ENCODE measurements at regions not wholly inside any gene's neighbourhood (a gene's known extent, or its start where the extent isn't known, plus 50 kb on each side); places are given as distances from the start of the nearest gene placed in this dataset.
"Not testable (repeated sequence)": the region's sequence is repeated elsewhere in the genome, so short reads cannot be mapped to it uniquely, and the experiment has no call there.

DNA sequence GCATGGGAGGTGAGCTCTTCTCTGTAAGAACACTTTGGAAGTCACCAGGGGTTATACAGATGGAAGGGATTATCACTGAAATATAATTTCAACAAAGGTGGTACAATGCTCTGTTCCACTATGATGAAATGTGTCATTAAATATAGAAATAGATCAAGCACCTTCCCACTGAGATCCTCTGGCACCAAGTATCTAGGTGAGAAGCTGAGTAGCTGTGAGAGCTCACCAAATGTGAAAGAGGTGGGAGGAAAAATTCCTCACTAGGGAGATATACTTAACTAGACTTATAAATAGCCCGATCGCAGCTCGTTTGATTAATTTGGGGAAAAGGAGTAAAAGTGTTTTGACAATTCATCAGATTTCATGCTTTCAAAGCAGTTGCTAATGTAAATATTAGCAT is 247.6 kb downstream of the SMAD2 start:
- no peaks in the 10 kb centered on the region for H3K4me1 ChIP-seq (ENCODE audit: control insufficient read depth, insufficient read depth, low read length)
- no peaks in the 10 kb centered on the region for H3K9me3 ChIP-seq (ENCODE audit: control insufficient read depth, low read depth, low read length)
- DNase-seq = no peak
- no peaks in the 10 kb centered on the region for H3K36me3 ChIP-seq (ENCODE audit: control insufficient read depth, insufficient read depth, low read length)
- H3K27ac ChIP-seq (ENCODE audit: low read length) = no peak overlapping the region
- WGBS (ENCODE audit: insufficient coverage, low lambda C conversion rate) = 59% methylated on average over 3 of the region's 3 CpGs
- H3K4me3 ChIP-seq (ENCODE audit: low read length) = no peak overlapping the region
- no peaks in the 10 kb centered on the region for H3K27me3 ChIP-seq (ENCODE audit: control insufficient read depth, insufficient read depth, low read length)

DNA sequence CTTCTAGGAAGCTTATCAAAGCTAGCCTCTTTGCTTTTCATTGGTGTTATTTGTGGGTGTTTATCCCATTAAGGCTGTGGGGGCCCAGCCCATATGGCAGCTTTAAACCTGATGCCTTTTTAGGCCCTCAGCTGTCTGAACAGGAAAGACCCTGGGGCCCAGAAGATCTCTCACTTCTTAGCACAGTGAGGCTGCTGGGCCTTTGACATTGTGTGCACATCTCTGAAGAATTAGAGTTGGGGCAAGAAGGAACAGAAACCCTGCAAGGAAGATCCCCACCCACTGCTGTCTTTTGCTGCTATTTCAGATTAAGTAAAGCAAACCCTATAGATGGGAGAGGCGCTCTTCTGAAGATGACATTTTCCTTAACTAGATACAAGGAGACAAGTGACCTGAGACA is 250.0 kb downstream of the SMAD2 start:
- Histone ChIP-seq H3K4me3 (ENCODE audit: low read length) (no peak overlapping the region), H3K36me3 (ENCODE audit: control insufficient read depth, insufficient read depth, low read length) (no peaks in the 10 kb centered on the region), H3K4me1 (ENCODE audit: control insufficient read depth, insufficient read depth, low read length) (no peaks in the 10 kb centered on the region), H3K27ac (ENCODE audit: low read length) (no peak overlapping the region), H3K27me3 (ENCODE audit: control insufficient read depth, insufficient read depth, low read length) (no peaks in the 10 kb centered on the region), H3K9me3 (ENCODE audit: control insufficient read depth, low read depth, low read length) (no peaks in the 10 kb centered on the region)
- no CpG with 5 or more reads among the region's 1 CpG for WGBS (ENCODE audit: insufficient coverage, low lambda C conversion rate)
- DNase-seq = no peak

DNA sequence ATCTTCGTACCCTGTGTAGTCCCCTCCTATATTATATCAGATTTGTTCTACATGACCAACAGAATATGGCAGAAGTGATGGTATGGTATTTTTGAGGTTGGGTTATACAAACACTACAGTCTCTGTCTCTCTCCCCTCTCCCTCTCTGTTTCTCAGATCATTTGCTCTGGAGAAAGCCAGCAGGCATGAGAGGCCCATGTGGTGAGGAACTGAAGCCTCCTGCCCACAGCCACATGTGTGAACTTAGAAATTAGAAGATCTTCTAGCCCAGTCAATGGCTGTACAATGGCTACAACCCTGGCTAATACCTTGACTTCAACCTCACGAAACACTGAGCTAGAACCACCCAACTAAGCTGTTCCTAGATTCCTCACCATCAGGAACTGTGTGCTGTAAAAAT is 250.6 kb downstream of the SMAD2 start:
- Histone ChIP-seq H3K4me3 (ENCODE audit: low read length) (no peak overlapping the region), H3K27me3 (ENCODE audit: control insufficient read depth, insufficient read depth, low read length) (no peaks in the 10 kb centered on the region), H3K4me1 (ENCODE audit: control insufficient read depth, insufficient read depth, low read length) (no peaks in the 10 kb centered on the region), H3K27ac (ENCODE audit: low read length) (no peak overlapping the region), H3K9me3 (ENCODE audit: control insufficient read depth, low read depth, low read length) (no peaks in the 10 kb centered on the region), H3K36me3 (ENCODE audit: control insufficient read depth, insufficient read depth, low read length) (no peaks in the 10 kb centered on the region)
- DNase-seq = no peak
- 100% methylated on average over 1 of the region's 2 CpGs for WGBS (ENCODE audit: insufficient coverage, low lambda C conversion rate)

DNA sequence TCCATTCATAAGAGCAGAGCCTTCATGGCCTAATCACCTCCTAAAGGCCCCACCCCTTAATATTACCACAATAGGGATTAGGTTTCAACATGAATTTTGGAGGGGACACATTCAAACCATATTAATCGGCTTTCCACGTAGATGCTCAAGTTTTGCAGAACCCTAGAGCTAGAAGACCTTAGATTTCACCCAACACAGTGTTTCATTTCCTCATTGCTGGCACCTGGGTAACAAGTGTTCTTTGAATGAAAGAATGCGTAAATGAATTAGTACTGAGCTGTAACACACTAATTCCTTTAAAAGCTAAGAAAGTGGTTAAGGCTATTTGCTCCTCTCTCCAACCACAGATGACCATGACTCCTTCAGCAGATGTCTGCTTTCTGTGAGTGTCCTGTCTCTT is 252.5 kb downstream of the SMAD2 start:
- peaks cover 7% of the 10 kb centered on the region for H3K27me3 ChIP-seq (ENCODE audit: control insufficient read depth, insufficient read depth, low read length)
- WGBS (ENCODE audit: insufficient coverage, low lambda C conversion rate) = no CpG with 5 or more reads among the region's 3 CpGs
- no peaks in the 10 kb centered on the region for H3K36me3 ChIP-seq (ENCODE audit: control insufficient read depth, insufficient read depth, low read length)
- no peak overlapping the region for H3K4me3 ChIP-seq (ENCODE audit: low read length)
- no peak for DNase-seq
- no peaks in the 10 kb centered on the region for H3K4me1 ChIP-seq (ENCODE audit: control insufficient read depth, insufficient read depth, low read length)
- no peaks in the 10 kb centered on the region for H3K9me3 ChIP-seq (ENCODE audit: control insufficient read depth, low read depth, low read length)
- H3K27ac ChIP-seq (ENCODE audit: low read length) = no peak overlapping the region

DNA sequence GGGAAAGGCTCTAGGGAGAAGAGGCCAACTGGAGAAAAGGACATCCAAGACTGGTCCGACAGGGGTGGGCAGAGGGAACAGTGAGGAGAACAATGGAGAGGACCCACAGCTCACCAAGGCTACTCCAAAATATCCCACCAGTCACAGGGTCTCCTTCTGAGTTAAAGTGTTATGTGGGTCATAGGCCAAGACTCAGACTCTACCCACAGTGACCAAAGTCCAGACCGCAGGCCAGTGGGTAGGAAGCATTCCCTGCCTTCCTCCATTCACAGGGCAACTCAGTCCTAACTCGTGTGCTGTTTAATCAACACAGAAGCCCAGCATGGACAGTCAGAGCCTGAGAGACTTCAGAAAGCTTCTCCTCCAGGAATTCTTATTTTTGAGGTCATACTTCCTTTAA is 260.6 kb downstream of the SMAD2 start:
- DNase-seq = no peak
- no peaks in the 10 kb centered on the region for H3K9me3 ChIP-seq (ENCODE audit: control insufficient read depth, low read depth, low read length)
- H3K36me3 ChIP-seq (ENCODE audit: control insufficient read depth, insufficient read depth, low read length) = no peaks in the 10 kb centered on the region
- peaks cover 22% of the 10 kb centered on the region for H3K27me3 ChIP-seq (ENCODE audit: control insufficient read depth, insufficient read depth, low read length)
- H3K4me1 ChIP-seq (ENCODE audit: control insufficient read depth, insufficient read depth, low read length) = no peaks in the 10 kb centered on the region
- WGBS (ENCODE audit: insufficient coverage, low lambda C conversion rate) = no CpG with 5 or more reads among the region's 3 CpGs
- no peak overlapping the region for H3K27ac ChIP-seq (ENCODE audit: low read length)
- no peak overlapping the region for H3K4me3 ChIP-seq (ENCODE audit: low read length)

DNA sequence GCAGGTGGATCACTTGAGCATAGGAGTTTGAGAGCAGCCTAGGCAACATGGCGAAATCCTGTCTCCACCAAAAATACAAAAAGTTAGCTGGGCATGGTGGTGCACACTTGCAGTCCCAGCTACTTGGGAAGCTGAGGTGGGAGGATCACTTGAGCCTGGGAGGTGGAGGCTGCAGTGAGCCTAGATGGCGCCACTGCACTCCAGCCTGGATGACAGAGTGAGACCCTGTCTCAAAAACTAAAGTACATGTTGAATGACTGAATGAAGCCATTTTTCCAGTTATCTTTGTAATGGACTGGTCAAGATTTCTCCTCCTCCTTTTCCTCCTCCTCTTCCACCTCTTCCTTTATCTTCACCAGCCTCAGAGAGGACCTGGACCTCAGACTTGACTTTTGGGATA is 272.0 kb downstream of the SMAD2 start:
- Histone ChIP-seq H3K27me3 (ENCODE audit: control insufficient read depth, insufficient read depth, low read length) (peaks cover 2% of the 10 kb centered on the region), H3K36me3 (ENCODE audit: control insufficient read depth, insufficient read depth, low read length) (no peaks in the 10 kb centered on the region), H3K4me1 (ENCODE audit: control insufficient read depth, insufficient read depth, low read length) (no peaks in the 10 kb centered on the region), H3K4me3 (ENCODE audit: low read length) (no peak overlapping the region), H3K27ac (ENCODE audit: low read length) (no peak overlapping the region), H3K9me3 (ENCODE audit: control insufficient read depth, low read depth, low read length) (no peaks in the 10 kb centered on the region)
- no peak for DNase-seq
- WGBS (ENCODE audit: insufficient coverage, low lambda C conversion rate) = no CpG with 5 or more reads among the region's 2 CpGs

DNA sequence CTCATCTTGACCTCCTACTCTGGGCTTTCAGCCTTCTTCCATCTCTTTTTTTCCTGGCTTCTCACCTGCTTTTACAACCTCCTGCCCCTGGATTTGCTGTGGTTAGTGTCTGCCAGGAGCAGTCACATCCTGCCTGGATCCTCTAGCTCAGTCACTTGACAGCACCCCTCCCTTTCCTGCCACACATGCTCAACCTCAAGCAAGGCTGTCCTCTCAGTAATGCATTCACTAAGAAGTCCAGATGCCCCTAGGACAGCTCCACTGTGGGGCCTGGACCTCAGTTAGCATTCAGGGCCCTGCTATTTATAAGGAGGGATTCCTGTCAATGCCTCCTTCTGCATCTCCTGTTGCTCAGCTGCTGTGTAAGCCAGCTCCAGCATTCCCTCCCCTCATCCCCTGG is 275.5 kb downstream of the SMAD2 start:
- Histone ChIP-seq H3K27ac (ENCODE audit: low read length) (no peak overlapping the region), H3K4me1 (ENCODE audit: control insufficient read depth, insufficient read depth, low read length) (no peaks in the 10 kb centered on the region), H3K9me3 (ENCODE audit: control insufficient read depth, low read depth, low read length) (no peaks in the 10 kb centered on the region), H3K27me3 (ENCODE audit: control insufficient read depth, insufficient read depth, low read length) (peaks cover 4% of the 10 kb centered on the region), H3K36me3 (ENCODE audit: control insufficient read depth, insufficient read depth, low read length) (no peaks in the 10 kb centered on the region), H3K4me3 (ENCODE audit: low read length) (no peak overlapping the region)
- no peak for DNase-seq

DNA sequence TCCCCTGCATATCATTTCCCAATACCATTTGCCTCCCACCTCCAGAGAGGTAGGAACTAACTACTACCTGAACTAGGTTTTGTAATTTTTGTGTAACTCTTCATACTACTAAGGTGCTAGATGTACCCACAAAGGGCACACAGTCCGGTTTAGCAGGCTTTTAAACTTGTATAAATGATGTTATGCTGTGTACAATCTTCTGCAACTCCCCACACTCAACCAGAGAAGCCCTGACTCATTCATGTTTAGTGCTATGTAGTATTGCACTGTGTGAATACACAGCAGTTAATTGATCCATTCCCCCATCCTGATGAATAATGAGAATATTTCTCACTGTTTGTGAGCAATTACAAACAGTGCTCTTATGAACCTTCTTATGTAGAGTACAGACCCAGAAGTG is 285.6 kb downstream of the SMAD2 start:
- no peak overlapping the region for H3K4me3 ChIP-seq (ENCODE audit: low read length)
- no peak for DNase-seq

DNA sequence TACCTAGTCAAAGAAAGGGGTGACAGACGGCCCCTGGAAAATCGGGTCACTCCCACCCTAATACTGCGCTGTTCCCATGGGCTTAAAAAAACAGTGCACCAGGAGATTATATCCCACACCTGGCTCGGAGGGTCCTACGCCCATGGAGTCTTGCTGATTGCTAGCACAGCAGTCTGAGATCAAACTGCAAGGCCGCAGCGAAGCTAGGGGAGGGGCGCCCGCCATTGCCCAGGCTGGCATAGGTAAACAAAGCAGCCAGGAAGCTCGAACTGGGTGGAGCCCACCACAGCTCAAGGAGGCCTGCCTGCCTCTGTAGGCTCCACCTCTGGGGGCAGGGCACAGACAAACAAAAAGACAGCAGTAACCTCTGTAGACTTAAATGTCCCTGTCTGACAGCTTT is 292.9 kb downstream of the SMAD2 start:
- not testable (repeated sequence) for H3K9me3 ChIP-seq (ENCODE audit: control insufficient read depth, low read depth, low read length); H3K4me3 ChIP-seq (ENCODE audit: low read length); H3K4me1 ChIP-seq (ENCODE audit: control insufficient read depth, insufficient read depth, low read length); H3K27me3 ChIP-seq (ENCODE audit: control insufficient read depth, insufficient read depth, low read length); H3K36me3 ChIP-seq (ENCODE audit: control insufficient read depth, insufficient read depth, low read length); DNase-seq; H3K27ac ChIP-seq (ENCODE audit: low read length)
- no CpG with 5 or more reads among the region's 10 CpGs for WGBS (ENCODE audit: insufficient coverage, low lambda C conversion rate)

More for the DNA sequence above, 285.6 kb downstream of the SMAD2 start:
- H3K9me3 ChIP-seq (ENCODE audit: control insufficient read depth, low read depth, low read length) = no peaks in the 10 kb centered on the region
- no peaks in the 10 kb centered on the region for H3K4me1 ChIP-seq (ENCODE audit: control insufficient read depth, insufficient read depth, low read length)
- H3K36me3 ChIP-seq (ENCODE audit: control insufficient read depth, insufficient read depth, low read length) = no peaks in the 10 kb centered on the region
- no CpG with 5 or more reads among the region's 1 CpG for WGBS (ENCODE audit: insufficient coverage, low lambda C conversion rate)
- peaks cover 2% of the 10 kb centered on the region for H3K27me3 ChIP-seq (ENCODE audit: control insufficient read depth, insufficient read depth, low read length)
- H3K27ac ChIP-seq (ENCODE audit: low read length) = no peak overlapping the region

DNA sequence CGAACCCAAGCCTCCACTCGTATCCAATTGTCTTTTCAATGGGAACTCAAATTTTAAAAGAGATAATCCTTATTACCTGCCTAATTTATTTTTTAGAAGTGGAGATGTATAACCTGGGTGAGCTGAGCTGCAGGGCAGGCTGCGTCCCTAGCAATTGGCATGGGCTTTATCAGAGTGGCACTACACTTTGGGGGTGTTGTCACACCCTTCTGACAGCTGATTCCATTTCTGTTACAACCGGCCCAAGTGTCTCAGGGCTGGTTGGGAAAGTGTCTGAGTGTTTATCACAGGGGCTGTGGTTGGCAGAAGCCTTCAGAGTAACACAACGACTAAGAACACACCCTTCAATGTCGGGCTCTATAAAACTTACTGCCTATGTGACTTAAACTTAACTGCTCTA is 295.0 kb downstream of the SMAD2 start:
- Histone ChIP-seq H3K36me3 (ENCODE audit: control insufficient read depth, insufficient read depth, low read length) (no peaks in the 10 kb centered on the region), H3K27ac (ENCODE audit: low read length) (no peak overlapping the region), H3K27me3 (ENCODE audit: control insufficient read depth, insufficient read depth, low read length) (no peaks in the 10 kb centered on the region), H3K9me3 (ENCODE audit: control insufficient read depth, low read depth, low read length) (no peaks in the 10 kb centered on the region), H3K4me1 (ENCODE audit: control insufficient read depth, insufficient read depth, low read length) (no peaks in the 10 kb centered on the region), H3K4me3 (ENCODE audit: low read length) (no peak overlapping the region)
- DNase-seq = no peak
- no CpG with 5 or more reads among the region's 6 CpGs for WGBS (ENCODE audit: insufficient coverage, low lambda C conversion rate)

DNA sequence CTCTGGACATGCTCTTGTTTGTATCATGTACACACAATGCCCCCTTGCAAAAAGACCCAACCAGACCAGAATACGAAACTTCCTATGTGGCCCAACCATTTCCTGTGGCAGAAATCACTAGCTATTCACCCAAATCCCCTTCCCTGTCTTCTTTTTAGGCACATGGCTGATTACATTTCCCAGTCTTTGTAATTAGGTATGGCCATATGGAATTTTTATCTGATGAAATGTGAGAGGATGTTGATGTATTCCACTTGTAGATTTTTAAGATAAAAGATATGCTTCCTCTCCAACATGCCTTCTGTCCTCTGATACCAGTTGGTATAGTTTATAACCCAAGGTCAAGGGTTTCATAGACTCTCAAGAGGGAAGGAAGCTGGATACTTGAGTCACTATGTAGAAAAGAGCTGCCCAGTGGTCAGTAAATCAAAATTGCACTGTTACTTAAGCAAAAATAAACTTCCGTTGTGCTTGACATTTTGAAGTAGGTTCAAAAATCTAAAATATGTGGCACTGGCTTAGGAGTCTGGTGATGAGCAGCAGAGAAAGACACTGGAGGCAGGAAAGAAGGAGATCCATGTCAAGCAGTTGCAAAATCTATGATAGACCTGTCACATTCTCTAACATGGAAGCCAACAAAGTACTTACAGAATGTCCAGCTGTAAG is 297.4 kb downstream of the SMAD2 start:
- Histone ChIP-seq H3K27me3 (ENCODE audit: control insufficient read depth, insufficient read depth, low read length) (no peaks in the 10 kb centered on the region), H3K36me3 (ENCODE audit: control insufficient read depth, insufficient read depth, low read length) (no peaks in the 10 kb centered on the region), H3K4me3 (ENCODE audit: low read length) (no peak overlapping the region), H3K27ac (ENCODE audit: low read length) (no peak overlapping the region), H3K4me1 (ENCODE audit: control insufficient read depth, insufficient read depth, low read length) (no peaks in the 10 kb centered on the region), H3K9me3 (ENCODE audit: control insufficient read depth, low read depth, low read length) (no peaks in the 10 kb centered on the region)
- no CpG with 5 or more reads among the region's 2 CpGs for WGBS (ENCODE audit: insufficient coverage, low lambda C conversion rate)
- no peak for DNase-seq

All from large intestine (tissue), 3 donors.